Panc1 (cell line): ENCODE measurements at regions not wholly inside any gene's neighbourhood (a gene's known extent, or its start where the extent isn't known, plus 50 kb on each side); places are given as distances from the start of the nearest gene placed in this dataset.

Experiments used
- ATAC-seq: fragments of 200-7000 bp; cut with Tn5 transposase; 2 replicates; pipeline ENCODE4 v1.9.1; 2020; ENCODE audit warnings: mild to moderate bottlenecking, moderate library complexity
- BruUV-seq: library from RNA; stranded (reverse); fragments of 400-500 nt; replicated peaks from 2 replicates; lab custom pipeline; 2021; lab: Mats Ljungman, UMichigan
- CTCF ChIA-PET: fragments of 300-600 bp; sonication (Branson Sonifier 250); formaldehyde crosslinking; loops from one replicate; lab custom pipeline; 2022; ENCODE audit warnings: antibody characterized with exemption; lab: Charles Lee
- POLR2A ChIA-PET: fragments of 300-600 bp; sonication (Branson Sonifier 250); formaldehyde crosslinking; loops from one replicate; lab custom pipeline; 2022; ENCODE audit warnings: antibody characterized with exemption; lab: Charles Lee
- DNase-seq: peaks from one replicate; pipeline ENCODE4 v3.0.0-alpha.2; 2010; ENCODE audit warnings: low read depth, low spot score
- H3K27ac ChIP-seq: 2 replicates; pipeline ENCODE4 v1.5.1; 2011; ENCODE audit warnings: mild to moderate bottlenecking, low read length, inconsistent platforms
- H3K27me3 ChIP-seq: fragments of 200-500 bp; sonication (Bioruptor generic); 2 replicates; pipeline ENCODE4 v1.6.0; 2014; ENCODE audit warnings: low read length, inconsistent platforms; ENCODE audit not compliant: control insufficient read depth, insufficient read depth
- H3K36me3 ChIP-seq: fragments of 200-500 bp; sonication (Bioruptor generic); 2 replicates; pipeline ENCODE4 v1.5.1; 2014; ENCODE audit warnings: inconsistent platforms, mild to moderate bottlenecking, low read length, moderate library complexity; ENCODE audit not compliant: control insufficient read depth, insufficient read depth
- H3K4me1 ChIP-seq: 2 replicates; pipeline ENCODE4 v1.5.1; 2011; ENCODE audit warnings: inconsistent platforms, mild to moderate bottlenecking, low read length, moderate library complexity; ENCODE audit not compliant: control insufficient read depth, insufficient read depth
- H3K4me3 ChIP-seq, 2 experiments: 2 replicates each; pipeline ENCODE4 v1.5.1; 2011 to 2012; ENCODE audit warnings: low read depth in 2 of 2, low read length in 2 of 2, mild to moderate bottlenecking in 2 of 2, inconsistent platforms in 1 of 2, moderate library complexity in 1 of 2
- H3K9me3 ChIP-seq: fragments of 200-500 bp; sonication (Bioruptor generic); 2 replicates; pipeline ENCODE4 v1.5.1; 2014; ENCODE audit warnings: low read depth, mild to moderate bottlenecking, inconsistent platforms, low read length, moderate library complexity; ENCODE audit not compliant: control insufficient read depth, insufficient read depth
- POLR2AphosphoS5 ChIP-seq: IDR thresholded peaks from 2 replicates; pipeline ENCODE4 v1.6.1; 2012; ENCODE audit warnings: mild to moderate bottlenecking, low read depth, low read length, moderate library complexity
- SIN3A ChIP-seq: IDR thresholded peaks from 2 replicates; pipeline ENCODE4 v1.6.1; 2012; ENCODE audit warnings: low read depth, mild to moderate bottlenecking, low read length, moderate library complexity, borderline replicate concordance; ENCODE audit not compliant: insufficient read depth
- TCF7L2 ChIP-seq: IDR thresholded peaks from 2 replicates; pipeline ENCODE4 v1.6.1; 2011; ENCODE audit warnings: mild to moderate bottlenecking, low read depth, low read length, inconsistent platforms
- in situ Hi-C: cut with HindIII; loops from 2 replicates; pipeline ENCODE4 v1.10.0; 2016; ENCODE audit warnings: low sequenced_read_pairs, low pct_unique_long_range_greater_than_20kb
- intact Hi-C: fragments of 100-400 bp; cut with micrococcal nuclease; formaldehyde crosslinking; loops from one replicate; pipeline ENCODE4 v1.10.0; 2022; ENCODE audit not compliant: unreplicated experiment
- TF ChIP-seq, protein P1 (sequence below): fragments of 450-650 bp; IDR thresholded peaks from 2 replicates; pipeline ENCODE4 v1.5.1; 2017; ENCODE audit warnings: mild to moderate bottlenecking
- TF ChIP-seq, protein P2 (sequence below), 2 experiments: IDR thresholded peaks; 2 replicates each; pipeline ENCODE4 v1.6.1; 2011 to 2012; ENCODE audit warnings: low read depth in 2 of 2, control low read depth in 1 of 2, low read length in 1 of 2, mild to moderate bottlenecking in 1 of 2, moderate library complexity in 1 of 2; ENCODE audit not compliant: insufficient read depth in 1 of 2

DNA sequence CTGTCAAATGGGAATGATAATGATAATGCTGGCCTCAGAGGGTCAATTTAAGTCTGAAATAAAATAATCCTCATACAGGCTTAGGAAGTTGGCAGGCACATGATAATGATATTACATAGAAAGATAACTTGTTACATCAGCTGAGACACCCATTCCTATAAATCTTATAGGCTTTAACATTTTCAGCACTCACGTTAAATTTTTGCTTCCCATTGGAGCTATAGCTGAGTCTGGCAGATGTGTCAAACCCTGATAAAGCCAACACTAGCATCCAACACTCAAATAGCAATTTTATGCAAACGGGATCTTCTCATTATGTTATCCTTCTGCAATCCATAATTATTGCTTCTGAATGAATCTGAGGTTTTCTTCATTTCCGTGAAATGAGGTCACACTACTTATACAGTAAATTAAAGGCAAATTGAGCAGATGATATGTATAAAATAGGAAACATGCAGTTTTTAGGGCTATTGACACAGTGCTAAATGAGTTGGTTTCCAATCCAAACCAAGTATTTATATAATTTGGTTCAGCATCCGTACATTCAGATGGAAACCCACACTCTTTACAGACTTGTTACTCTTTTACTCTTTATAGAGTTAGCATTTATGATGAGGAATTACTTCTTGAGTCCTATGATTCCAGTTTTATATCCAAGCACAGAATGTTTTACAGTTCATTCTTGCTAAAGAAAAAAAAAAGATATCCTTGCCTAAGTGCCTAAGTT lies 481.6 kb downstream of the BTBD3 start:
- in situ Hi-C loops: no loop called here
- CTCF ChIA-PET: no interaction called here

DNA sequence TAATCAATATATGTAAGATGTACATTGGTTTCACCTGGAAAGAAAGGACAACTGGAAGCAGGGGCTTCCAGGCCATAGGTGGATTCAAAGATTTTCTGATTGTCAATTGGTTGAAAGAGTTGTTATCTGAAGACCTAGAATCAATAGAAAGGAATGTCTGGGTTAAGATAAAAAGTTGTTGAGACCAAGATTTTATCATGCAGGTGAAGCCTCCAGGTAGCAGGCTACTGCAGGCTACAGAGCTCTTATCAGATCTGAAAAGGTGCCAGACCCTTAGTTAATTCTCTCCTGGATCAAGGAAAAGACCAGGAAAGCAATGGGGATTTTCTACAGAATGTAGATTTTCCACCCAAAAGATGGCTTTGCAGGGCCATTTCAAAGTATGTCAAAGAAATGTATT lies 487.2 kb downstream of the BTBD3 start:
- no peaks in the 10 kb centered on the region for H3K36me3 ChIP-seq
- no TSS peak for BruUV-seq
- no peak overlapping the region for H3K4me3 ChIP-seq
- no peak for ATAC-seq
- H3K27me3 ChIP-seq: no peaks in the 10 kb centered on the region
- intact Hi-C loops (no loop called here), in situ Hi-C loops (no loop called here)
- ChIA-PET CTCF (no interaction called here), POLR2A (no interaction called here)
- H3K9me3 ChIP-seq: no peaks in the 10 kb centered on the region
- no peaks in the 10 kb centered on the region for H3K4me1 ChIP-seq
- DNase-seq: no peak
- H3K27ac ChIP-seq: no peak overlapping the region
- TF ChIP-seq, protein P1, sequence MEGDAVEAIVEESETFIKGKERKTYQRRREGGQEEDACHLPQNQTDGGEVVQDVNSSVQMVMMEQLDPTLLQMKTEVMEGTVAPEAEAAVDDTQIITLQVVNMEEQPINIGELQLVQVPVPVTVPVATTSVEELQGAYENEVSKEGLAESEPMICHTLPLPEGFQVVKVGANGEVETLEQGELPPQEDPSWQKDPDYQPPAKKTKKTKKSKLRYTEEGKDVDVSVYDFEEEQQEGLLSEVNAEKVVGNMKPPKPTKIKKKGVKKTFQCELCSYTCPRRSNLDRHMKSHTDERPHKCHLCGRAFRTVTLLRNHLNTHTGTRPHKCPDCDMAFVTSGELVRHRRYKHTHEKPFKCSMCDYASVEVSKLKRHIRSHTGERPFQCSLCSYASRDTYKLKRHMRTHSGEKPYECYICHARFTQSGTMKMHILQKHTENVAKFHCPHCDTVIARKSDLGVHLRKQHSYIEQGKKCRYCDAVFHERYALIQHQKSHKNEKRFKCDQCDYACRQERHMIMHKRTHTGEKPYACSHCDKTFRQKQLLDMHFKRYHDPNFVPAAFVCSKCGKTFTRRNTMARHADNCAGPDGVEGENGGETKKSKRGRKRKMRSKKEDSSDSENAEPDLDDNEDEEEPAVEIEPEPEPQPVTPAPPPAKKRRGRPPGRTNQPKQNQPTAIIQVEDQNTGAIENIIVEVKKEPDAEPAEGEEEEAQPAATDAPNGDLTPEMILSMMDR: no peak
- no peak for TF ChIP-seq TCF7L2
- TF ChIP-seq SIN3A: no peak
- no peak for TF ChIP-seq POLR2AphosphoS5
- TF ChIP-seq, protein P2, sequence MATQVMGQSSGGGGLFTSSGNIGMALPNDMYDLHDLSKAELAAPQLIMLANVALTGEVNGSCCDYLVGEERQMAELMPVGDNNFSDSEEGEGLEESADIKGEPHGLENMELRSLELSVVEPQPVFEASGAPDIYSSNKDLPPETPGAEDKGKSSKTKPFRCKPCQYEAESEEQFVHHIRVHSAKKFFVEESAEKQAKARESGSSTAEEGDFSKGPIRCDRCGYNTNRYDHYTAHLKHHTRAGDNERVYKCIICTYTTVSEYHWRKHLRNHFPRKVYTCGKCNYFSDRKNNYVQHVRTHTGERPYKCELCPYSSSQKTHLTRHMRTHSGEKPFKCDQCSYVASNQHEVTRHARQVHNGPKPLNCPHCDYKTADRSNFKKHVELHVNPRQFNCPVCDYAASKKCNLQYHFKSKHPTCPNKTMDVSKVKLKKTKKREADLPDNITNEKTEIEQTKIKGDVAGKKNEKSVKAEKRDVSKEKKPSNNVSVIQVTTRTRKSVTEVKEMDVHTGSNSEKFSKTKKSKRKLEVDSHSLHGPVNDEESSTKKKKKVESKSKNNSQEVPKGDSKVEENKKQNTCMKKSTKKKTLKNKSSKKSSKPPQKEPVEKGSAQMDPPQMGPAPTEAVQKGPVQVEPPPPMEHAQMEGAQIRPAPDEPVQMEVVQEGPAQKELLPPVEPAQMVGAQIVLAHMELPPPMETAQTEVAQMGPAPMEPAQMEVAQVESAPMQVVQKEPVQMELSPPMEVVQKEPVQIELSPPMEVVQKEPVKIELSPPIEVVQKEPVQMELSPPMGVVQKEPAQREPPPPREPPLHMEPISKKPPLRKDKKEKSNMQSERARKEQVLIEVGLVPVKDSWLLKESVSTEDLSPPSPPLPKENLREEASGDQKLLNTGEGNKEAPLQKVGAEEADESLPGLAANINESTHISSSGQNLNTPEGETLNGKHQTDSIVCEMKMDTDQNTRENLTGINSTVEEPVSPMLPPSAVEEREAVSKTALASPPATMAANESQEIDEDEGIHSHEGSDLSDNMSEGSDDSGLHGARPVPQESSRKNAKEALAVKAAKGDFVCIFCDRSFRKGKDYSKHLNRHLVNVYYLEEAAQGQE (IDR thresholded peaks at IDR 0.05; ENCODE audit: insufficient read depth in 1 of 2, low read depth in 2 of 2, low read length in 1 of 2): no peak

More for the DNA sequence above, 481.6 kb downstream of the BTBD3 start:
- no peak for DNase-seq
- H3K9me3 ChIP-seq: no peaks in the 10 kb centered on the region
- ATAC-seq: no peak
- no peak overlapping the region for H3K4me3 ChIP-seq
- H3K4me1 ChIP-seq: no peaks in the 10 kb centered on the region
- intact Hi-C loops: no loop called here
- no peaks in the 10 kb centered on the region for H3K27me3 ChIP-seq
- no TSS peak for BruUV-seq
- TF ChIP-seq, protein P1: no peak
- TF ChIP-seq TCF7L2 (no peak), SIN3A (no peak), POLR2AphosphoS5 (no peak)
- TF ChIP-seq, protein P2 (IDR thresholded peaks at IDR 0.05; ENCODE audit: insufficient read depth in 1 of 2, low read depth in 2 of 2, low read length in 1 of 2): no peak
- H3K36me3 ChIP-seq: no peaks in the 10 kb centered on the region
- no peak overlapping the region for H3K27ac ChIP-seq
- POLR2A ChIA-PET: no interaction called here
